ENCODE measurements at regions not wholly inside any gene's neighbourhood (a gene's known extent, or its start where the extent isn't known, plus 50 kb on each side); places are given as distances from the start of the nearest gene placed in this dataset.

DNA sequence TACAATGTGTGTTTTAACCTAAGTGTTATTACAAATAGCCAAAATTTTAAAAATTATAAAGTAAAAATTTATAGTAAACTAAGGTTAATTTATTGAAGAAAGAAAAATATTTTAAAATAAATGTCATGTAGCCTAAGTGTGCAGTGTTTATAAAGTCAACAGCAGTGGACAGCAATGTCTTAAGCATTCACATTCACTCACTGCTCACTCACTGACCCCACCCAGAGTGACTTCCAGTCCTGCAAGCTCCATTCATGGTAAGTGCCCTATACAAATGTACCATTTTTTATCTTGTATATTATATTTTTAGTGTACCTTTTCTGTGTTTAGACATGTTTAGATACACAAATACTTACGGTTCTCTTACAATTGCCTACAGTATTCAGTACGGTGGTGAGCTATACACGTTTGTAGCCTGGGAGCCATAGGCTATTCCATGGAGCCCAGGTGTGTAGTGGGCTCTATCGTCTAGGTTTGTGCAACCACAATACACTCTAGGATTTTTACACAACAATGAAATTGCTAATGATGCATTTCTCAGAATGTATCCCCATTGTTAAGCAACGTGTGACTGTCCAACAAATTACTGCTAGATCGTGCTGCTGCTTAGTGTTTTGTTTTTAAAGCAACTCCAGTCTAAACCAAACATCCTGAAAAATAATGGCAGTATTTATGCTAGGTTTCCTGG lies 108.9 kb upstream of the NAMPT start:
- Histone ChIP-seq H4K20me1 (ENCODE audit: insufficient read depth, low read length) (no peaks in the 10 kb centered on the region), H2AFZ (ENCODE audit: insufficient read depth, low read depth, low read length, poor library complexity, severe bottlenecking) (no peak overlapping the region), H3K9ac (ENCODE audit: insufficient read depth, low read length, poor library complexity, severe bottlenecking) (no peak overlapping the region), H3K4me1 (ENCODE audit: control insufficient read depth in 1 of 2, insufficient read depth in 2 of 2, low read length in 2 of 2) (no peaks in the 10 kb centered on the region), H3K4me2 (replicated peaks; ENCODE audit: extremely low read depth, low read length, poor library complexity, severe bottlenecking) (no peak overlapping the region), H3K36me3 (replicated peaks in 1 of 2; ENCODE audit: control insufficient read depth in 1 of 2, insufficient read depth in 2 of 2, low read length in 2 of 2) (no peaks in the 10 kb centered on the region), H3K4me3 (replicated peaks in 1 of 3; ENCODE audit: low read depth in 2 of 3, low read length in 3 of 3) (no peak overlapping the region), H3K79me2 (ENCODE audit: insufficient read depth, low read length) (no peaks in the 10 kb centered on the region), H3K27me3 (ENCODE audit: control insufficient read depth in 2 of 2, insufficient read depth in 2 of 2, low read length in 2 of 2) (no peaks in the 10 kb centered on the region), H3K9me3 (replicated peaks in 1 of 2; ENCODE audit: control insufficient read depth in 1 of 2, insufficient read depth in 1 of 2, low read length in 2 of 2) (no peaks in the 10 kb centered on the region), H3K27ac (ENCODE audit: low read depth in 1 of 2, low read length in 2 of 2) (no peak overlapping the region)
- WGBS (ENCODE audit: insufficient coverage), result no CpG with 5 or more reads among the region's 6 CpGs
- H3K36me3 Mint-ChIP-seq, result no peaks in the 10 kb centered on the region
- intact Hi-C loops (cut with micrococcal nuclease), result no loop called here
- no peak for DNase-seq
- peaks cover 1% of the 10 kb centered on the region for H3K4me1 Mint-ChIP-seq
- peaks cover 0 to 6% (median 5%) of the 10 kb centered on the region in 3 donors for H3K27me3 Mint-ChIP-seq (ENCODE audit: low read depth in 3 of 3)
- H3K4me3 Mint-ChIP-seq, result no peak overlapping the region
- peaks cover 0 to 4% (median 2%) of the 10 kb centered on the region in 7 donors for H3K9me3 Mint-ChIP-seq
- TF ChIP-seq, protein P1, sequence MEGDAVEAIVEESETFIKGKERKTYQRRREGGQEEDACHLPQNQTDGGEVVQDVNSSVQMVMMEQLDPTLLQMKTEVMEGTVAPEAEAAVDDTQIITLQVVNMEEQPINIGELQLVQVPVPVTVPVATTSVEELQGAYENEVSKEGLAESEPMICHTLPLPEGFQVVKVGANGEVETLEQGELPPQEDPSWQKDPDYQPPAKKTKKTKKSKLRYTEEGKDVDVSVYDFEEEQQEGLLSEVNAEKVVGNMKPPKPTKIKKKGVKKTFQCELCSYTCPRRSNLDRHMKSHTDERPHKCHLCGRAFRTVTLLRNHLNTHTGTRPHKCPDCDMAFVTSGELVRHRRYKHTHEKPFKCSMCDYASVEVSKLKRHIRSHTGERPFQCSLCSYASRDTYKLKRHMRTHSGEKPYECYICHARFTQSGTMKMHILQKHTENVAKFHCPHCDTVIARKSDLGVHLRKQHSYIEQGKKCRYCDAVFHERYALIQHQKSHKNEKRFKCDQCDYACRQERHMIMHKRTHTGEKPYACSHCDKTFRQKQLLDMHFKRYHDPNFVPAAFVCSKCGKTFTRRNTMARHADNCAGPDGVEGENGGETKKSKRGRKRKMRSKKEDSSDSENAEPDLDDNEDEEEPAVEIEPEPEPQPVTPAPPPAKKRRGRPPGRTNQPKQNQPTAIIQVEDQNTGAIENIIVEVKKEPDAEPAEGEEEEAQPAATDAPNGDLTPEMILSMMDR (IDR thresholded peaks at IDR 0.05), result no peak
- no peak overlapping the region for H3K27ac Mint-ChIP-seq

DNA sequence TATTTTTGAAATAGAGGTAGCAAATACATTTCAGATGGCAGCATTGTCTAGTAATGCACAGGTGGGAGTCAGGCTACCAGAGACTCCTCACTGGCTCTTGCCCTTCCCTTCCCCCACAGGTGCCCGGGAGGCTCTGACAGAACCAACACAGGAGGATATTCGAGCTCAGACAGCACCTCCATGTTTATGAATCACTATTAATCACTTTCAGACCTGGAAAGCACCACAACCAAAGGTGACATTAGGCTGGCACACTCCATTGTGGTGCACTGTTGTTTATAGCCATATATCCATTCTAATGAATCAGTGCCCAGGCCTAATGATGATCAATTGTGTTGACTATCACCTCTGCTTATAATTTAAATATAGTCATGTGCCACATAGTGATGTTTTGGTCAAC lies 107.8 kb upstream of the NAMPT start:
- no peak overlapping the region for H3K4me2 ChIP-seq (replicated peaks; ENCODE audit: extremely low read depth, low read length, poor library complexity, severe bottlenecking)
- no peak overlapping the region for H3K4me3 ChIP-seq (replicated peaks in 1 of 3; ENCODE audit: low read depth in 2 of 3, low read length in 3 of 3)
- H3K36me3 ChIP-seq (replicated peaks in 1 of 2; ENCODE audit: control insufficient read depth in 1 of 2, insufficient read depth in 2 of 2, low read length in 2 of 2), result no peaks in the 10 kb centered on the region
- DNase-seq, result peak in 1 of 3 donors; percentile 29
- TF ChIP-seq, protein P1 (IDR thresholded peaks at IDR 0.05), result no peak
- peaks cover 0 to 4% (median 1%) of the 10 kb centered on the region in 7 donors for H3K9me3 Mint-ChIP-seq
- no peak overlapping the region for H3K27ac ChIP-seq (ENCODE audit: low read depth in 1 of 2, low read length in 2 of 2)
- H3K4me3 Mint-ChIP-seq, result no peak overlapping the region
- H3K9me3 ChIP-seq (replicated peaks in 1 of 2; ENCODE audit: control insufficient read depth in 1 of 2, insufficient read depth in 1 of 2, low read length in 2 of 2), result no peaks in the 10 kb centered on the region
- no peak overlapping the region for H3K27ac Mint-ChIP-seq
- H3K4me1 Mint-ChIP-seq, result no peaks in the 10 kb centered on the region
- H2AFZ ChIP-seq (ENCODE audit: insufficient read depth, low read depth, low read length, poor library complexity, severe bottlenecking), result no peak overlapping the region
- no peaks in the 10 kb centered on the region for H3K36me3 Mint-ChIP-seq
- no peaks in the 10 kb centered on the region for H3K27me3 ChIP-seq (ENCODE audit: control insufficient read depth in 2 of 2, insufficient read depth in 2 of 2, low read length in 2 of 2)
- peaks cover 0 to 6% (median 5%) of the 10 kb centered on the region in 3 donors for H3K27me3 Mint-ChIP-seq (ENCODE audit: low read depth in 3 of 3)
- H3K9ac ChIP-seq (ENCODE audit: insufficient read depth, low read length, poor library complexity, severe bottlenecking), result no peak overlapping the region
- H3K79me2 ChIP-seq (ENCODE audit: insufficient read depth, low read length), result no peaks in the 10 kb centered on the region
- intact Hi-C loops (cut with micrococcal nuclease), result no loop called here
- WGBS (ENCODE audit: insufficient coverage), result 100% methylated on average over 1 of the region's 2 CpGs
- H4K20me1 ChIP-seq (ENCODE audit: insufficient read depth, low read length), result no peaks in the 10 kb centered on the region
- no peaks in the 10 kb centered on the region for H3K4me1 ChIP-seq (ENCODE audit: control insufficient read depth in 1 of 2, insufficient read depth in 2 of 2, low read length in 2 of 2)
